GM12878 (cell line): ENCODE measurements at regions not wholly inside any gene's neighbourhood (a gene's known extent, or its start where the extent isn't known, plus 50 kb on each side); places are given as distances from the start of the nearest gene placed in this dataset.

Experiments
- ATAC-seq: fragments of 200-7000 bp; cut with Tn5 transposase; 3 replicates; pipeline ENCODE4 v1.9.1; 2020; ENCODE audit warnings: mild to moderate bottlenecking, moderate library complexity
- BruUV-seq: library from RNA; stranded (reverse); fragments of 400-500 nt; replicated peaks from 2 replicates; lab custom pipeline; 2021; lab: Mats Ljungman, UMichigan
- CTCF ChIA-PET: fragments of 300-600 bp; sonication (Branson Sonifier 250); formaldehyde crosslinking; extraction: SDS; loops from one replicate; lab custom pipeline; 2021; ENCODE audit warnings: inconsistent platforms; lab: Yijun Ruan, JAX
- POLR2A ChIA-PET: fragments of 350-600 bp; formaldehyde crosslinking; extraction: SDS; loops from one replicate; lab custom pipeline; 2021; ENCODE audit warnings: inconsistent platforms; lab: Charles Lee
- RAD21 ChIA-PET: fragments of 300-600 bp; sonication (Branson Sonifier 250); formaldehyde crosslinking; loops from one replicate; lab custom pipeline; 2023; ENCODE audit warnings: antibody characterized with exemption; ENCODE audit not compliant: unreplicated experiment; lab: Charles Lee
- SMC1A ChIA-PET: fragments of 300-600 bp; sonication (Branson Sonifier 250); formaldehyde crosslinking; loops from one replicate; lab custom pipeline; 2023; ENCODE audit not compliant: unreplicated experiment, uncharacterized antibody; lab: Charles Lee
- DNase-seq: peaks from one replicate; pipeline ENCODE4 v3.0.0-alpha.2; 2011; ENCODE audit warnings: low read depth, low spot score
- FAIRE-seq: peaks from 3 replicates; lab custom pipeline; 2011; peaks lifted over from hg19 to GRCh38; lab: Jason Lieb, UNC
- H2AFZ ChIP-seq: 2 replicates; pipeline ENCODE4 v1.6.0; 2011; ENCODE audit warnings: low read depth, low read length, control low read depth; ENCODE audit not compliant: control insufficient read depth
- H3K27ac ChIP-seq: 2 replicates; pipeline ENCODE4 v1.5.1; 2011; ENCODE audit warnings: control low read depth; ENCODE audit not compliant: control insufficient read depth, insufficient read depth
- H3K27me3 ChIP-seq, 2 experiments: replicated peaks in 1 of 2; 2 replicates each; pipeline versions ENCODE4 v1.6.0 to v1.6.1; 2011; ENCODE audit warnings: low read length in 1 of 2; ENCODE audit not compliant: control insufficient read depth in 2 of 2, insufficient read depth in 2 of 2
- H3K36me3 ChIP-seq, 2 experiments: 2 replicates each; pipeline ENCODE4 v1.5.1; 2011; ENCODE audit warnings: low read length in 1 of 2; ENCODE audit not compliant: control insufficient read depth in 2 of 2, insufficient read depth in 2 of 2
- H3K4me1 ChIP-seq: 2 replicates; pipeline ENCODE4 v1.6.1; 2011; ENCODE audit warnings: mild to moderate bottlenecking, low read length, moderate library complexity, mixed read lengths; ENCODE audit not compliant: control insufficient read depth, insufficient read depth
- H3K4me2 ChIP-seq: 2 replicates; pipeline ENCODE4 v1.6.0; 2011; ENCODE audit warnings: control low read depth; ENCODE audit not compliant: control insufficient read depth, insufficient read depth
- H3K4me3 ChIP-seq: fragments of 200-600 bp; sonication (generic); 2 replicates; pipeline ENCODE4 v1.5.1; 2016
- H3K79me2 ChIP-seq: 2 replicates; pipeline ENCODE4 v1.6.0; 2011; ENCODE audit warnings: low read length; ENCODE audit not compliant: control insufficient read depth, insufficient read depth
- H3K9ac ChIP-seq: 2 replicates; pipeline ENCODE4 v1.8.0; 2011; ENCODE audit warnings: low read length, control low read depth, mixed read lengths; ENCODE audit not compliant: control insufficient read depth, insufficient read depth
- H3K9me3 ChIP-seq: replicated peaks from 3 replicates; pipeline ENCODE4 v1.5.1; 2011; ENCODE audit warnings: mild to moderate bottlenecking, low read length; ENCODE audit not compliant: control insufficient read depth, insufficient read depth
- H4K20me1 ChIP-seq: 2 replicates; pipeline ENCODE4 v1.6.0; 2011; ENCODE audit not compliant: control insufficient read depth, insufficient read depth
- CHD1 ChIP-seq: IDR thresholded peaks from 2 replicates; pipeline ENCODE4 v1.6.1; 2012; ENCODE audit warnings: low read depth, low read length, improper control_type of control experiment
- CREM ChIP-seq: IDR thresholded peaks from 2 replicates; pipeline ENCODE4 v1.6.1; 2014; ENCODE audit warnings: antibody characterized with exemption, low read depth
- FOXM1 ChIP-seq: IDR thresholded peaks from 2 replicates; pipeline ENCODE4 v1.6.1; 2012; ENCODE audit warnings: low read depth, mild to moderate bottlenecking, inconsistent platforms, low read length, moderate library complexity
- NR2F1 ChIP-seq: fragments of 450-650 bp; conservative IDR thresholded peaks from 2 replicates; pipeline ENCODE4 v1.6.1; 2017; ENCODE audit warnings: mild to moderate bottlenecking
- POU2F2 ChIP-seq: IDR thresholded peaks from 3 replicates; pipeline ENCODE4 v1.6.1; 2011; ENCODE audit warnings: low read depth, mild to moderate bottlenecking, low read length, borderline replicate concordance
- RELB ChIP-seq: fragments of 450-650 bp; IDR thresholded peaks from 2 replicates; pipeline ENCODE4 v1.6.1; 2017; ENCODE audit warnings: low read depth, mild to moderate bottlenecking, moderate library complexity
- ZNF24 ChIP-seq: fragments of 450-650 bp; IDR thresholded peaks from 2 replicates; pipeline ENCODE4 v1.6.1; 2017; ENCODE audit warnings: antibody characterized with exemption, mild to moderate bottlenecking
- ZNF274 ChIP-seq: IDR thresholded peaks from one replicate; pipeline ENCODE4 v1.8.0; 2011; ENCODE audit not compliant: insufficient read length, insufficient read depth
- in situ Hi-C: fragments of 300-500 bp; cut with MboI; formaldehyde crosslinking; loops from 9 replicates; pipeline ENCODE4 v1.14.3; 2018; ENCODE audit warnings: mixed read lengths
- intact Hi-C: fragments of 100-400 bp; cut with micrococcal nuclease; formaldehyde crosslinking; loops from one replicate; pipeline ENCODE4 v1.14.2; 2022; ENCODE audit not compliant: unreplicated experiment
- TF ChIP-seq, protein P1 (sequence below): IDR thresholded peaks from 2 replicates; pipeline ENCODE4 v1.6.1; 2012; ENCODE audit warnings: low read depth, low read length, improper control_type of control experiment
- TF ChIP-seq, protein P2 (sequence below): IDR thresholded peaks from 2 replicates; pipeline ENCODE4 v1.6.1; 2012; ENCODE audit warnings: mild to moderate bottlenecking, low read depth, low read length

- no peak overlapping the region for H3K4me2 ChIP-seq
- TF ChIP-seq FOXM1 (no peak), ZNF24 (no peak), RELB (no peak), ZNF274 (no peak), NR2F1 (no peak), CHD1 (no peak), CREM (no peak), POU2F2 (no peak)
- TF ChIP-seq, protein P1, sequence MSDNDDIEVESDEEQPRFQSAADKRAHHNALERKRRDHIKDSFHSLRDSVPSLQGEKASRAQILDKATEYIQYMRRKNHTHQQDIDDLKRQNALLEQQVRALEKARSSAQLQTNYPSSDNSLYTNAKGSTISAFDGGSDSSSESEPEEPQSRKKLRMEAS = no peak
- TF ChIP-seq, protein P2, sequence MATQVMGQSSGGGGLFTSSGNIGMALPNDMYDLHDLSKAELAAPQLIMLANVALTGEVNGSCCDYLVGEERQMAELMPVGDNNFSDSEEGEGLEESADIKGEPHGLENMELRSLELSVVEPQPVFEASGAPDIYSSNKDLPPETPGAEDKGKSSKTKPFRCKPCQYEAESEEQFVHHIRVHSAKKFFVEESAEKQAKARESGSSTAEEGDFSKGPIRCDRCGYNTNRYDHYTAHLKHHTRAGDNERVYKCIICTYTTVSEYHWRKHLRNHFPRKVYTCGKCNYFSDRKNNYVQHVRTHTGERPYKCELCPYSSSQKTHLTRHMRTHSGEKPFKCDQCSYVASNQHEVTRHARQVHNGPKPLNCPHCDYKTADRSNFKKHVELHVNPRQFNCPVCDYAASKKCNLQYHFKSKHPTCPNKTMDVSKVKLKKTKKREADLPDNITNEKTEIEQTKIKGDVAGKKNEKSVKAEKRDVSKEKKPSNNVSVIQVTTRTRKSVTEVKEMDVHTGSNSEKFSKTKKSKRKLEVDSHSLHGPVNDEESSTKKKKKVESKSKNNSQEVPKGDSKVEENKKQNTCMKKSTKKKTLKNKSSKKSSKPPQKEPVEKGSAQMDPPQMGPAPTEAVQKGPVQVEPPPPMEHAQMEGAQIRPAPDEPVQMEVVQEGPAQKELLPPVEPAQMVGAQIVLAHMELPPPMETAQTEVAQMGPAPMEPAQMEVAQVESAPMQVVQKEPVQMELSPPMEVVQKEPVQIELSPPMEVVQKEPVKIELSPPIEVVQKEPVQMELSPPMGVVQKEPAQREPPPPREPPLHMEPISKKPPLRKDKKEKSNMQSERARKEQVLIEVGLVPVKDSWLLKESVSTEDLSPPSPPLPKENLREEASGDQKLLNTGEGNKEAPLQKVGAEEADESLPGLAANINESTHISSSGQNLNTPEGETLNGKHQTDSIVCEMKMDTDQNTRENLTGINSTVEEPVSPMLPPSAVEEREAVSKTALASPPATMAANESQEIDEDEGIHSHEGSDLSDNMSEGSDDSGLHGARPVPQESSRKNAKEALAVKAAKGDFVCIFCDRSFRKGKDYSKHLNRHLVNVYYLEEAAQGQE = no peak
- H4K20me1 ChIP-seq = no peaks in the 10 kb centered on the region
- FAIRE-seq (no peak), ATAC-seq (no peak), DNase-seq (no peak)
- no peaks in the 10 kb centered on the region for H3K4me1 ChIP-seq
- ChIA-PET CTCF (interaction anchor here (0.8 kb wide), 1 partner anchor 23 kb away, joined by 3 read pairs; no protein-coding TSS in a partner anchor), RAD21 (no interaction called here), POLR2A (no interaction called here), SMC1A (no interaction called here)
- intact Hi-C loops (no loop called here), in situ Hi-C loops (no loop called here)
- H3K9me3 ChIP-seq = no peaks in the 10 kb centered on the region
- H3K36me3 ChIP-seq = no peaks in the 10 kb centered on the region
- H3K27ac ChIP-seq = no peak overlapping the region
- no peak overlapping the region for H3K9ac ChIP-seq
- H2AFZ ChIP-seq = no peak overlapping the region
- H3K79me2 ChIP-seq = no peaks in the 10 kb centered on the region
- H3K27me3 ChIP-seq = peaks cover 0 to 2% of the 10 kb centered on the region in 2 experiments; a peak in 2 of 4 replicates
- BruUV-seq = no TSS peak
- H3K4me3 ChIP-seq = no peak overlapping the region
Observed at GRCh38 chr3:135473449-135473848, 492.1 kb upstream of the PPP2R3A start.
